Mesothelial cell of epicardium (in vitro differentiated cells): ENCODE measurements at regions not wholly inside any gene's neighbourhood (a gene's known extent, or its start where the extent isn't known, plus 50 kb on each side); places are given as distances from the start of the nearest gene placed in this dataset.

Source experiments
- DNase-seq, 2 experiments: peaks; one replicate each; pipeline ENCODE4 v3.0.0; 2021; ENCODE audit warnings: low spot score in 2 of 2; ENCODE audit not compliant: unreplicated experiment in 2 of 2
- H3K27ac Mint-ChIP-seq: 2 replicates; pipeline ENCODE4 v1.8.0; 2021; ENCODE audit warnings: mixed read lengths
- H3K27me3 Mint-ChIP-seq: 2 replicates; pipeline ENCODE4 v1.8.0; 2021; ENCODE audit warnings: low read depth, mixed read lengths
- H3K36me3 Mint-ChIP-seq: 2 replicates; pipeline ENCODE4 v1.8.0; 2021; ENCODE audit warnings: mixed read lengths
- H3K4me1 Mint-ChIP-seq: 2 replicates; pipeline ENCODE4 v1.8.0; 2021; ENCODE audit warnings: mixed read lengths
- H3K4me3 Mint-ChIP-seq: 2 replicates; pipeline ENCODE4 v1.8.0; 2021; ENCODE audit warnings: mild to moderate bottlenecking, moderate library complexity, mixed read lengths
- H3K9me3 Mint-ChIP-seq: 2 replicates; pipeline ENCODE4 v1.8.0; 2021; ENCODE audit warnings: mixed read lengths
- CTCF ChIP-seq: fragments of 200-600 bp; sonication (generic); IDR thresholded peaks from one replicate; pipeline ENCODE4 v1.5.0; 2021; ENCODE audit warnings: antibody characterized with exemption; ENCODE audit not compliant: unreplicated experiment

- TF ChIP-seq CTCF, result no peak
- no peaks in the 10 kb centered on the region for H3K9me3 Mint-ChIP-seq
- no peak for DNase-seq
- H3K36me3 Mint-ChIP-seq, result no peaks in the 10 kb centered on the region
- H3K27me3 Mint-ChIP-seq, result peaks cover 2% of the 10 kb centered on the region
- H3K4me1 Mint-ChIP-seq, result peaks cover 3% of the 10 kb centered on the region
- no peak overlapping the region for H3K27ac Mint-ChIP-seq
- H3K4me3 Mint-ChIP-seq, result no peak overlapping the region
Measured at GRCh38 chr1:232726048-232726779, 79.0 kb upstream of the MAP10 start.

- Mint-ChIP-seq H3K4me3 (no peak overlapping the region), H3K9me3 (no peaks in the 10 kb centered on the region), H3K36me3 (no peaks in the 10 kb centered on the region), H3K4me1 (peaks cover 5% of the 10 kb centered on the region), H3K27ac (no peak overlapping the region), H3K27me3 (peaks cover 2% of the 10 kb centered on the region)
- no peak for DNase-seq
- no peak for TF ChIP-seq CTCF
Measured at GRCh38 chr1:232728507-232729263, 76.5 kb upstream of the MAP10 start.

- DNase-seq, result no peak
- Mint-ChIP-seq H3K27me3 (peaks cover 2% of the 10 kb centered on the region), H3K27ac (no peak overlapping the region), H3K9me3 (no peaks in the 10 kb centered on the region), H3K4me3 (no peak overlapping the region), H3K4me1 (peaks cover 5% of the 10 kb centered on the region), H3K36me3 (no peaks in the 10 kb centered on the region)
- TF ChIP-seq CTCF, result no peak
Measured at GRCh38 chr1:232732344-232732910, 72.8 kb upstream of the MAP10 start.

GRCh38 chr1:232737917-232738316 lies 67.3 kb upstream of the MAP10 start:
- H3K36me3 Mint-ChIP-seq, result no peaks in the 10 kb centered on the region
- no peak overlapping the region for H3K27ac Mint-ChIP-seq
- no peak for TF ChIP-seq CTCF
- no peak for DNase-seq
- H3K4me1 Mint-ChIP-seq, result no peaks in the 10 kb centered on the region
- no peak overlapping the region for H3K4me3 Mint-ChIP-seq
- H3K9me3 Mint-ChIP-seq, result peaks cover 4% of the 10 kb centered on the region
- no peaks in the 10 kb centered on the region for H3K27me3 Mint-ChIP-seq

GRCh38 chr1:232743999-232744398 lies 61.2 kb upstream of the MAP10 start:
- no peak for DNase-seq
- Mint-ChIP-seq H3K27ac (no peak overlapping the region), H3K36me3 (peaks cover 7% of the 10 kb centered on the region), H3K4me1 (no peaks in the 10 kb centered on the region), H3K9me3 (peaks cover 33% of the 10 kb centered on the region), H3K4me3 (no peak overlapping the region), H3K27me3 (no peaks in the 10 kb centered on the region)
- no peak for TF ChIP-seq CTCF
